Pancreas (tissue), 10 donors: ENCODE measurements at regions not wholly inside any gene's neighbourhood (a gene's known extent, or its start where the extent isn't known, plus 50 kb on each side); places are given as distances from the start of the nearest gene placed in this dataset.

Experiments
- ATAC-seq, 4 donors: fragments of 200-7000 bp; cut with Tn5 transposase; one replicate each; pipeline versions ENCODE4 v1.8.0 to v1.9.1; 2020; ENCODE audit warnings: mild to moderate bottlenecking in 4 of 4, moderate library complexity in 4 of 4
- DNase-seq, 6 donors: peaks; one replicate each; pipeline ENCODE4 v3.0.0-alpha.2; 2020
- FAIRE-seq: peaks from 2 replicates; lab custom pipeline; 2012; peaks lifted over from hg19 to GRCh38; lab: Jason Lieb, UNC
- H3K27ac ChIP-seq, 4 donors: fragments of 200-600 bp; sonication (generic); 1 replicate in 3 of 4; 2 replicates in 1 of 4; pipeline versions ENCODE4 v1.5.0 to v1.8.0; 2020
- H3K27me3 ChIP-seq, 4 donors: fragments of 200-600 bp; one replicate each; pipeline ENCODE4 v1.8.0; 2021
- H3K36me3 ChIP-seq, 3 donors: fragments of 200-600 bp; sonication (generic) in 1 of 3; one replicate each; pipeline versions ENCODE4 v1.5.0 to v1.8.0; 2020 to 2021
- H3K4me1 ChIP-seq, 3 donors: fragments of 200-600 bp; one replicate each; pipeline ENCODE4 v1.8.0; 2021
- H3K4me3 ChIP-seq, 4 donors: fragments of 200-600 bp; sonication (generic) in 2 of 4; one replicate each; pipeline versions ENCODE4 v1.5.0 to v1.8.0; 2020 to 2021
- H3K9me3 ChIP-seq, 4 donors: fragments of 200-600 bp; one replicate each; pipeline ENCODE4 v1.8.0; 2021
- WGBS, 2 donors: extraction: QIAGEN DNeasy Blood & Tissue Kit; methylation state at CpG; one replicate each; pipeline ENCODE4 v1.1.7; 2013; 5-methylcytosine and 5-hydroxymethylcytosine counted together
- intact Hi-C, 3 donors: fragments of 100-400 bp; cut with DNase I; formaldehyde crosslinking; loops; one replicate each; pipeline versions ENCODE4 v1.11.1 to v1.14.2; 2022
- TF ChIP-seq, protein P1 (sequence below), 4 donors: fragments of 200-600 bp; sonication (generic) in 3 of 4; IDR thresholded peaks; one replicate each; pipeline versions ENCODE4 v1.5.0 to v1.8.0; 2021; ENCODE audit warnings: antibody characterized with exemption in 4 of 4
- donor health status: healthy with polysubstance abuse.
- donor health status: DM: no; HTN: no; CAD: no; lungs with moderate emphysema.
- donor health status: DM: no; HTN: no; CAD: no.
- donor health status: control.
- donor health status: control.
- donor health status: Bipolar disorder and iron deficiency.
- donor health status: DM: yes; HTN: yes; CAD: no.
- donor health status: DM: no; HTN: no; CAD: no.
- donor health status: DM: no; HTN: no; CAD: no.
- donor health status: DM: yes; HTN: yes; CAD: no.

DNA sequence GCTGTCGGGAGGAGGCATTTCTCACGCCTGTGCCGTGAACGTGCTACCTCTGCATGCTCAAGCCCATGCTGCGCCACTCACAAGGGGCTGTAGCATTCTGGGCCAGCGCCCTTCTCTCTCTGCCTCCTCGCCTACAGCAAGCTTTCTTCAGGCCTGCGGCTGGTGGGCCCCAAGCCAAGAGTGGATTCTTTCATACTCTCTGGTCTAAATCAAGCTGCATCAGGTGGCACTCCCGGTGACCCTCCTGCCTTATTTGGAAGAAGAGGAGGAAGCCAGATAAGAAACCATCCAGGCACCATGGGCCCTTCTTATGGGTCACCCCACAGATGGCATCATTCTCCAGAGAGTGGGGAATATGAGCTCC lies 86.7 kb upstream of the DUSP5 start:
- no peaks in the 10 kb centered on the region for H3K36me3 ChIP-seq
- intact Hi-C loops = no loop called here
- peak in 1 of 6 donors; percentile 39 for DNase-seq
- no peaks in the 10 kb centered on the region for H3K9me3 ChIP-seq
- no peak overlapping the region for H3K4me3 ChIP-seq
- TF ChIP-seq, protein P1, sequence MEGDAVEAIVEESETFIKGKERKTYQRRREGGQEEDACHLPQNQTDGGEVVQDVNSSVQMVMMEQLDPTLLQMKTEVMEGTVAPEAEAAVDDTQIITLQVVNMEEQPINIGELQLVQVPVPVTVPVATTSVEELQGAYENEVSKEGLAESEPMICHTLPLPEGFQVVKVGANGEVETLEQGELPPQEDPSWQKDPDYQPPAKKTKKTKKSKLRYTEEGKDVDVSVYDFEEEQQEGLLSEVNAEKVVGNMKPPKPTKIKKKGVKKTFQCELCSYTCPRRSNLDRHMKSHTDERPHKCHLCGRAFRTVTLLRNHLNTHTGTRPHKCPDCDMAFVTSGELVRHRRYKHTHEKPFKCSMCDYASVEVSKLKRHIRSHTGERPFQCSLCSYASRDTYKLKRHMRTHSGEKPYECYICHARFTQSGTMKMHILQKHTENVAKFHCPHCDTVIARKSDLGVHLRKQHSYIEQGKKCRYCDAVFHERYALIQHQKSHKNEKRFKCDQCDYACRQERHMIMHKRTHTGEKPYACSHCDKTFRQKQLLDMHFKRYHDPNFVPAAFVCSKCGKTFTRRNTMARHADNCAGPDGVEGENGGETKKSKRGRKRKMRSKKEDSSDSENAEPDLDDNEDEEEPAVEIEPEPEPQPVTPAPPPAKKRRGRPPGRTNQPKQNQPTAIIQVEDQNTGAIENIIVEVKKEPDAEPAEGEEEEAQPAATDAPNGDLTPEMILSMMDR (IDR thresholded peaks at IDR 0.05) = no peak
- no peaks in the 10 kb centered on the region for H3K27me3 ChIP-seq
- H3K27ac ChIP-seq = peak overlapping the region in 2 of 4 donors; percentile 19 to 61
- ATAC-seq = peak in 2 of 4 donors; percentile 4
- 89% methylated on average over 9 of the region's 9 CpGs for WGBS, 2 donors
- H3K4me1 ChIP-seq = peaks cover 0 to 10% (median 0%) of the 10 kb centered on the region in 3 donors
- no peak for FAIRE-seq

DNA sequence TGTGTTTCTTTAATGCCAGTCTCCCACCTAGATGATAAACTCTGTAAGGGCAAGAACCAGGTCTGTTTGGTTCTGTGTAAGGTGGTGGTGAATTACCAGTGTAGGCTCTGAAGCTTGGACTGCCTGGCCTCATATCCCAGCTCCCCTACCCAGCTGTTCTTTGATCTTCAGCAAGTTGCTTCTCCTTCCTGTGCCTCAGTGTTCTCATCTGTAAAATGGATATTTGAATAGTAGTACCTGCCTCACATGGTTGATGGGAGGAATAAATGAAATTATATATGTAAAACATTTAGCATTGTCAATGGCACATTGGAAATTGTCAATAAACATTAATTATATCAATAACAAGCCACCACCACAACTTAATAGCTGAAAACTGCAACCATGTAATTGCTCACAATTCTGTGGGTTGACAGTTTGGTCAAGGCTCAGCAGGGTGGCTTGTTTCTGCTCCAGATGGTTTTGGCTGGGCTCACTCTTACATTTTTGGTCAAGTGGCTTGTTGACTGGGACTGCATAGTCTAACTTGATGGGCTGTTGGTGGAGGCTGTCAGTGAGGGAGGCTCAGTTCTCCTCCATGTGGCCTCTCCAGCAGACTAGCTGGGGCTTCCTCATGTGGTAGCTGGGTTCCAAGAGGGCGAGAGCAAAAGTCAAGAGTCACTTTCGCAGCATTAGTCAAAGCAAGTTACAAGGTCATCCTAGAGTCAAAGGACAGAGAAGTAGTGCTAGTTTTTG lies 84.5 kb upstream of the DUSP5 start:
- Histone ChIP-seq H3K27ac (no peak overlapping the region), H3K4me1 (peaks cover 0 to 10% (median 0%) of the 10 kb centered on the region in 3 donors), H3K27me3 (no peaks in the 10 kb centered on the region), H3K4me3 (no peak overlapping the region), H3K9me3 (no peaks in the 10 kb centered on the region), H3K36me3 (no peaks in the 10 kb centered on the region)
- ATAC-seq (no peak), FAIRE-seq (no peak), DNase-seq (no peak)
- WGBS, 2 donors = 96 to 97% methylated on average over 2 of the region's 2 CpGs
- intact Hi-C loops = no loop called here
- TF ChIP-seq, protein P1 (IDR thresholded peaks at IDR 0.05) = no peak

DNA sequence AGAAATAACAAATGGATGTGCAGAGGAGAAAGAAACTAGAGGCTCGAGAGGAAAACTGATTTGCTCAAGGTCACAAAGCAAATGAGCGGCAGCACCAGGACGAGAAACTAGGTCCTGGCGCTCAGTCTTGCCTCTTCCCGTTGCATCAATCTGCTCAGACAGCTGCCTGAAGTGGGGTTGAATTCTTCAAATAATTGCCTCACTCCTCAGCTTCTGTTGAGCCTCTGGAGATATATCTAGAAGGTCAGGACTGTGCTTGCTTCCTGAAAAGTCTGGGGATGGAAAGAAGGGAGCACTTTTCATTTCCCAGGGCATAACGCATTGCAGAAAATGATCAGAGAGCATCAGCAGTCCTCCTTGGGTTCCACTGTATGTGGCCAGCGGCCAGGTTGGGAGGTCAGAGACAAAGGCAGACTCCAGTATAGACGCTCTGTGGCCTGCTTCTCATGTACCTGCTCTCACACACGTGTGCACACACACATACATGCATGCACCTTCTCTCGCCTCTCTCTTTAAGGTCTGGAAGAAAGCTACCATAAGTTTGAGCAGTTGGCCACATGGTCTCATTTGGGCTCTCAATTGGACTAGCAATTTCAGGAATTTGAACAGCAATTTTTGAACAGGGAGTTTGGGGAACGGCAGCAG lies 83.7 kb upstream of the DUSP5 start:
- TF ChIP-seq, protein P1 (IDR thresholded peaks at IDR 0.05) = no peak
- FAIRE-seq (no peak), DNase-seq (no peak), ATAC-seq (no peak)
- intact Hi-C loops = no loop called here
- no peaks in the 10 kb centered on the region for H3K9me3 ChIP-seq
- no peaks in the 10 kb centered on the region for H3K36me3 ChIP-seq
- peaks cover 0 to 10% (median 0%) of the 10 kb centered on the region in 3 donors for H3K4me1 ChIP-seq
- H3K27me3 ChIP-seq = no peaks in the 10 kb centered on the region
- no peak overlapping the region for H3K27ac ChIP-seq
- no peak overlapping the region for H3K4me3 ChIP-seq
- 80 to 83% methylated on average over 11 of the region's 11 CpGs for WGBS, 2 donors

DNA sequence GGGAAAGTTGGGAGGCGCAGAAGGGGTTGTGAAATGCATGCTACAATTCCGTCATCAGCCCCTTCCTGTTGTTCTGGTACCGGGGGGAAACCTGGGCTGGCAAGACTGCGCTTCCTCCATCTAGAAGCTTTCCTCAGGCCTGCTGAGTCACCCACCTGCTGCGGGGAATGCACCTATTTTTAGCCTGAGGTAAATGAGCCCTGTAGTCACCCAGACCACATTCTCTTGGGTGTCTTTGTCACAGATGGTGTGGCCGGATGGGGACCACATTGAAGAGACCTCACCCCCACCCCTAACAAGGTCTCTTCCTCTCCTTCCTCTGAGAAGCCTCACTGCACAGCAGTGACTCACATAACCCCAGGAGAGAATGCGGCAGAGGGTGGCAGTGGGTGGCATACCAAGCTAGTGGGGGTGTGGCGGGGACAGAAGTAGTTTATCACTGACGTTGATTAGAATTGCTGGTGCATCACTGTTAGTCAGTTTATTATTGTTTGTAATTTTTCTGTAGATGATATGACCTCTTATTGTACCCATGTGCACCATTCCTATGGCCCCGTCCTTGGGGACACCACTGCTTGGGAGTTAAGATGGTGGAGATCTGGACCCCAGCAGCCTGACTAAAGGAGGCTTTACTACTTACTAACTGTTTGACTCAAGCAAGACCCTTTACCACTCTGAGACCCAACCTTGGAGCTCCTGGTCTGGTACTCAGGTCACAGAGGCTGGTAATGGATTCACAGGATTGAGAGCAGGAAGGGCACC lies 83.0 kb upstream of the DUSP5 start:
- no peak for FAIRE-seq
- no peak overlapping the region for H3K27ac ChIP-seq
- H3K4me1 ChIP-seq = peaks cover 0 to 10% (median 0%) of the 10 kb centered on the region in 3 donors

More for the DNA sequence above, 83.0 kb upstream of the DUSP5 start:
- Histone ChIP-seq H3K36me3 (no peaks in the 10 kb centered on the region), H3K4me3 (no peak overlapping the region), H3K9me3 (no peaks in the 10 kb centered on the region), H3K27me3 (no peaks in the 10 kb centered on the region)
- TF ChIP-seq, protein P1 (IDR thresholded peaks at IDR 0.05) = no peak
- DNase-seq (peak in 1 of 6 donors; percentile 37), ATAC-seq (peak in 3 of 4 donors; percentile 50 to 69 (median 60))
- WGBS, 2 donors = 84 to 89% methylated on average over 10 of the region's 10 CpGs
- intact Hi-C loops = no loop called here
